ENCODE measurements at regions not wholly inside any gene's neighbourhood (a gene's known extent, or its start where the extent isn't known, plus 50 kb on each side); places are given as distances from the start of the nearest gene placed in this dataset.

DNA sequence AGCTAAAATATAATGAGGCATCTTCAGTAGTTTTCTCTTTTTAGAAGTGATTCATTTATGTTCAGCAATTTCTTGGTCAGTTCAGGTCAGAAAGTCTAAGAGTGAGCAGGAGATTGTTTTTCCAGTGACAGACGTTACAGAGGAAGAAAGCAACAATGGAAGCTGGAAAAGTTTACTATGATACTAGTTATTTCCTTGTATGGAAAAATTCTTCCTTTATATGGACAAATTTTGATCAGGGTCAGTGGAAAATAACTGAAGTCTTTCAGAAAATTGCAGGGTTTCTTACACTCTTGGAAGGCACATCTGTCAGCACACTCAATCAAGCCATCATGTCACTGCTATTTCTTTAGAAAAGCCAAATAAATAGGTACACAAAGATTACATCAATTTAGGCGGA, 1120.7 kb downstream of the FAT4 start:
- H3K27ac ChIP-seq = no peak overlapping the region
- TF ChIP-seq, protein P1, sequence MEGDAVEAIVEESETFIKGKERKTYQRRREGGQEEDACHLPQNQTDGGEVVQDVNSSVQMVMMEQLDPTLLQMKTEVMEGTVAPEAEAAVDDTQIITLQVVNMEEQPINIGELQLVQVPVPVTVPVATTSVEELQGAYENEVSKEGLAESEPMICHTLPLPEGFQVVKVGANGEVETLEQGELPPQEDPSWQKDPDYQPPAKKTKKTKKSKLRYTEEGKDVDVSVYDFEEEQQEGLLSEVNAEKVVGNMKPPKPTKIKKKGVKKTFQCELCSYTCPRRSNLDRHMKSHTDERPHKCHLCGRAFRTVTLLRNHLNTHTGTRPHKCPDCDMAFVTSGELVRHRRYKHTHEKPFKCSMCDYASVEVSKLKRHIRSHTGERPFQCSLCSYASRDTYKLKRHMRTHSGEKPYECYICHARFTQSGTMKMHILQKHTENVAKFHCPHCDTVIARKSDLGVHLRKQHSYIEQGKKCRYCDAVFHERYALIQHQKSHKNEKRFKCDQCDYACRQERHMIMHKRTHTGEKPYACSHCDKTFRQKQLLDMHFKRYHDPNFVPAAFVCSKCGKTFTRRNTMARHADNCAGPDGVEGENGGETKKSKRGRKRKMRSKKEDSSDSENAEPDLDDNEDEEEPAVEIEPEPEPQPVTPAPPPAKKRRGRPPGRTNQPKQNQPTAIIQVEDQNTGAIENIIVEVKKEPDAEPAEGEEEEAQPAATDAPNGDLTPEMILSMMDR (IDR thresholded peaks at IDR 0.05) = no peak
- no peak for TF ChIP-seq ZFX (IDR thresholded peaks at IDR 0.05; ENCODE audit: borderline replicate concordance)

DNA sequence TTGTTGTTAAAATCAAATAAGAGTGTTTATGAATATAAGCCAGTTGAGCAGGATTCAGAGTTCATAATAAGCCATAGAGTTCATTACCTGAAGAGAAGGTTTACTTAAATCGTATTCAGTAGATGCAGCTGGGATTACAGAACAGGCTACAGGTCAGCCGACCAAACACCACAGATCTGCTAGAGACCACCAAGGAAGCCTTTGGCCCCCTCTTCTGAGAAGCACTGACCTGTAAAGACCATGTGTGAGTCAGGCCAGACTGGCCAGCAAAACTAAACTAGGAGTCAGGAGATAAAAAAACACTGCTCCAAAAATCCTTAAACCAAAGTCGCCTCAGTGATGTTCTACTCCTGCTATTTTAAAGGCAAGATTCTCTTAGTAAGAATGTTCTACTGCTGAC, 1125.5 kb downstream of the FAT4 start:
- H3K27ac ChIP-seq = no peak overlapping the region
- TF ChIP-seq, protein P1 (IDR thresholded peaks at IDR 0.05) = no peak
- no peak for TF ChIP-seq ZFX (IDR thresholded peaks at IDR 0.05; ENCODE audit: borderline replicate concordance)

DNA sequence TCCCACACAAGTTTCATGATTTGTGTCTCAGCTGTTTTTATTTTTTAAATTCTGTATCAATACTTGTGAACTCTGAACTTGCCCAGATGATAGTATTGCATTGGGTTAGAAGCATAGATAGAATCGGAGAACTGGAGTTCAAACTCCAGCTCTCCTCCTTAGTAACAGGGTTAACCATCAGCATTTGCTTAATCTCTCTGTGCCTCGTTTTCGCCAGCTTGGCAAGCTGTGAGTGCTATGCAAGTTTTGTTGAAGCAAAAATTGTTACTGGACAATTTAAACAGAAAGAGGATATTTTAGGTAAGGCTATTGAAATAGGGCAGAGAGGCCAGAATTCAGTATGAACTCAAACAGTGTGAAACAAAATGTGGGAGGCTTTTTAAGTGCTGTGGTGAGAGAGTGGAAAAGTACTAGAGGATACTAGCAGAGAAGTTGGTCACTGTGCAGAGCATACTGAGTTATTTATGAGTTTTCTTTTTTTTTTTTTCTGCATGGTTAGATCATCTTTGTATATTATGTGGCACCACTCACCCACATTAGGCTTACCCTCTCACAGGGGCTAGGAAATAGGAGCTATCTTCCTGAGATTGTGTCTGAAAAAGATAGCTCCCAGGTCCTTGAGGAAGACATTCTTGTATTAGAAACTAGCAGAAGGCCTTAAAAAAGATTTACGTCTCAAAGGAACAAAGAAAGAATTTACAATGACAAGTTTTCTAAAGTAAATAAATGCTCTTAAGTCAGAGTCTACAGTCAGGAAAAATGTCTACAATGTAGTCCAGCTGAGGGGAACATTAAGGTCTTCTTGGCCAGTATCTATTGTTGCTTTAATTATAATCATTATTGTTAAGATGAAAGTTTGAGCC, 1126.6 kb downstream of the FAT4 start:
- no peak for TF ChIP-seq ZFX (IDR thresholded peaks at IDR 0.05; ENCODE audit: borderline replicate concordance)
- TF ChIP-seq, protein P1 (IDR thresholded peaks at IDR 0.05) = no peak
- H3K27ac ChIP-seq = no peak overlapping the region

DNA sequence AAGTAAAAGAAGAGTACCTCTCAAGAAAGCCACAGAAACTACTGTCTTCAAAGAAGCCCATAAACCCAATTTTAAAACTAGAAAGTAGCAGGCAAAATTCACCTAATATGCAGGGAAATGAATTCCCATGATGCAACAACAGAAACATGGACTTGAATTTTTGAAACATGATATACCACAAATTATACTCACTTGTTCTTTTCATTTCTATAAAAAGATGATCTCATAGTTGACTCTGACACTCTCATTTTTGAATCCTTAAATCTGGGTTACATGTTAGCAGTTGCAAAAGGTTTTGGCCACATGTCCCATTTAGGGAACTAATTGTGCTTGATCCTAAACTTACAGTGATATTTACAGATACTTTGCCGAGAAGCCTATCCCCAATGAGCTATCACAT, 1130.8 kb downstream of the FAT4 start:
- no peak overlapping the region for H3K27ac ChIP-seq
- TF ChIP-seq, protein P1 (IDR thresholded peaks at IDR 0.05) = no peak
- TF ChIP-seq ZFX (IDR thresholded peaks at IDR 0.05; ENCODE audit: borderline replicate concordance) = no peak

DNA sequence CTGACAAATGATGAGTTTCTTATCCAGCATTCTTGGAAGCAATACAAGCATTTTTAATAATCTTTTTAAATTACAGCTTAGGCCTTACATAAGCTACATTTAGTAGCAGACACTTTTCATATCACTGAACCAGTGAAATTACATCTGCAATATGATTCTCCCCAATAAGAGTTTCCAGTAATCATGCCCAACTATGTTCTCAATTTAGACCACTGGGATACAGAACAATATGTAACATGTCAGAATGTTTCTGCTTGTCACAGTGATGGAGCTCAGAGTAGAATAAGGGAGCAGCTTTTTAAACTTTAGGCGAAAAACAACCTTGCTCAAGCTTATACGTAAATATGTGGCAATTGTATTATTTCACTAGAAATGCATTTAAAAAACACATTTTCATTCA, 1132.2 kb downstream of the FAT4 start:
- TF ChIP-seq, protein P1 (IDR thresholded peaks at IDR 0.05) = no peak
- no peak for TF ChIP-seq ZFX (IDR thresholded peaks at IDR 0.05; ENCODE audit: borderline replicate concordance)
- H3K27ac ChIP-seq = no peak overlapping the region

DNA sequence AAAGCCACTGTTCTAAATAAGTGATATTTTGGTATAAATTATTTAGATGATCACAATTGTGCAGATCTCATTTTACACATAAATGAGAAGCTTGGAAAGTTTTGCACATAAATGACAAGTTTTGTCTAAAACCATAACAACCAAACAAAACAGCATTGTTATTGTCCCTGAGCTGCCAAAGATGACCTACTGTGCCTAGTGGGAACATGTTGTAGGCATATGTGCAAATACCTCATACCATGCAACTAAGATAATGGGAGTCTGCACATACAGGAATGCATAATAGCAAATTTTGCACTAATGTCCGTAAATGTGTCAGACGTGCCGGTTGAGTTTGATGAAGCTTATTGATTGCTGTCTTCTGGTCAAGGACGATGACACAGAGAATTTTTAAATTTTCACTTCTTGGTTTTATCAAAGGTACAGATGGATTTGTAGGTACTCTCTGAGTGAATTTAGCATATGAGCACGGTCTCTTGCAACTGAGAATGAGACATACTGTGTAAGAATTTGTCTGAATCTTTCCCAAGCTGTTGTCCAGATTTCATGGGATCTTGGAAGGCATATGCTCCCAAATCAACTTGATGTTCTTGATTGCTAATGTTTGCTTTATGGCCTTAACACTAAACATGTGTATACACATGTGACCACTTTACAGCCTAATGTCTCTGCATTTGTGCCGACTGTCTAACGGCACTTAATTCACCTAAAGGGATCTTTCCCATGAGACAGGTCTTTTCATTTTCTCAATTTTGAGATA, 1133.5 kb downstream of the FAT4 start:
- no peak for TF ChIP-seq ZFX (IDR thresholded peaks at IDR 0.05; ENCODE audit: borderline replicate concordance)
- TF ChIP-seq, protein P1 (IDR thresholded peaks at IDR 0.05) = no peak

More for the DNA sequence above, 1133.5 kb downstream of the FAT4 start:
- no peak overlapping the region for H3K27ac ChIP-seq

All from 22Rv1 (cell line).